ENCODE measurements at regions not wholly inside any gene's neighbourhood (a gene's known extent, or its start where the extent isn't known, plus 50 kb on each side); places are given as distances from the start of the nearest gene placed in this dataset.

DNA sequence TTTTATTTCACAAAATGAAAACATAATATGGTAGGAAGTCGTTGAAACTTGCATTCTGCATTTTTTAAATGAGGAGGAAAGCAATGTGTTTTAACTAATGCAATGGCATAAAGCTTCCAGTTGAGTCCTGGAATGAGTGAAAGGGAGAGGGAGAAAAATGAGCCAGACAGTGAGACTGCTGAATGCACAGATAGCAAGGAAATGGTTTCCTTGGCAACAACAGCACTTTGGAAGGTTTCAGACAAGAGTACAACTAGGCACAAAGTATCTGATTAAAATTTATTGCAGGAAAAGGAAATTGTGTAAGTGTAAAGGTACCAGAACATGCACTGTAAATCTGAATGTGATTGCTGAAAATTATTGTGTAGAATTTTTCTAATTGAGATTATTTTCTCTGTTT is 320.1 kb upstream of the KYNU start:
- TF ChIP-seq, protein P1, sequence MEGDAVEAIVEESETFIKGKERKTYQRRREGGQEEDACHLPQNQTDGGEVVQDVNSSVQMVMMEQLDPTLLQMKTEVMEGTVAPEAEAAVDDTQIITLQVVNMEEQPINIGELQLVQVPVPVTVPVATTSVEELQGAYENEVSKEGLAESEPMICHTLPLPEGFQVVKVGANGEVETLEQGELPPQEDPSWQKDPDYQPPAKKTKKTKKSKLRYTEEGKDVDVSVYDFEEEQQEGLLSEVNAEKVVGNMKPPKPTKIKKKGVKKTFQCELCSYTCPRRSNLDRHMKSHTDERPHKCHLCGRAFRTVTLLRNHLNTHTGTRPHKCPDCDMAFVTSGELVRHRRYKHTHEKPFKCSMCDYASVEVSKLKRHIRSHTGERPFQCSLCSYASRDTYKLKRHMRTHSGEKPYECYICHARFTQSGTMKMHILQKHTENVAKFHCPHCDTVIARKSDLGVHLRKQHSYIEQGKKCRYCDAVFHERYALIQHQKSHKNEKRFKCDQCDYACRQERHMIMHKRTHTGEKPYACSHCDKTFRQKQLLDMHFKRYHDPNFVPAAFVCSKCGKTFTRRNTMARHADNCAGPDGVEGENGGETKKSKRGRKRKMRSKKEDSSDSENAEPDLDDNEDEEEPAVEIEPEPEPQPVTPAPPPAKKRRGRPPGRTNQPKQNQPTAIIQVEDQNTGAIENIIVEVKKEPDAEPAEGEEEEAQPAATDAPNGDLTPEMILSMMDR (IDR thresholded peaks at IDR 0.05; ENCODE audit: low read depth, low read length, poor library complexity, severe bottlenecking) = no peak
- no peak for TF ChIP-seq EZH2phosphoT487 (IDR thresholded peaks at IDR 0.05; ENCODE audit: borderline replicate concordance, low read length)

All from DOHH2 (cell line).